GM18951 (cell line): ENCODE measurements at regions not wholly inside any gene's neighbourhood (a gene's known extent, or its start where the extent isn't known, plus 50 kb on each side); places are given as distances from the start of the nearest gene placed in this dataset.

ENCODE experiments used
- POLR2A ChIP-seq: IDR thresholded peaks from 4 replicates; pipeline ENCODE4 v1.6.1; 2011; ENCODE audit warnings: mild to moderate bottlenecking; ENCODE audit not compliant: insufficient read length, insufficient read depth; ENCODE audit errors: extremely low read depth
- in situ Hi-C: fragments of 300-500 bp; cut with MboI; formaldehyde crosslinking; loops from one replicate; pipeline ENCODE4 v1.12.0; 2022; ENCODE audit warnings: low sequenced_read_pairs, mixed read lengths, inconsistent platforms; ENCODE audit not compliant: unreplicated experiment

- in situ Hi-C loops = no loop called here
- TF ChIP-seq POLR2A = no peak
These were observed 921.6 kb upstream of the SEMA6D start for GRCh38 chr15:46795685-46796084.

- no peak for TF ChIP-seq POLR2A
- in situ Hi-C loops = no loop called here
These were observed 908.5 kb upstream of the SEMA6D start for GRCh38 chr15:46808834-46809233.

- in situ Hi-C loops = no loop called here
- no peak for TF ChIP-seq POLR2A
These were observed 902.1 kb upstream of the SEMA6D start for GRCh38 chr15:46815240-46815639.

GRCh38 chr15:46815765-46816164 is 901.5 kb upstream of the SEMA6D start:
- no peak for TF ChIP-seq POLR2A
- in situ Hi-C loops = no loop called here

- no peak for TF ChIP-seq POLR2A
- in situ Hi-C loops = no loop called here
These were observed 868.6 kb upstream of the SEMA6D start for GRCh38 chr15:46848704-46849103.

GRCh38 chr15:46853600-46853999 is 863.7 kb upstream of the SEMA6D start:
- no peak for TF ChIP-seq POLR2A
- in situ Hi-C loops = no loop called here

- in situ Hi-C loops = no loop called here
- no peak for TF ChIP-seq POLR2A
These were observed 862.7 kb upstream of the SEMA6D start for GRCh38 chr15:46854564-46854963.

GRCh38 chr15:46855388-46855787 is 861.9 kb upstream of the SEMA6D start:
- in situ Hi-C loops = no loop called here

GRCh38 chr15:46856839-46857502 is 860.3 kb upstream of the SEMA6D start:
- TF ChIP-seq POLR2A = no peak
- in situ Hi-C loops = no loop called here

More at GRCh38 chr15:46855388-46855787, 861.9 kb upstream of the SEMA6D start:
- no peak for TF ChIP-seq POLR2A

- no peak for TF ChIP-seq POLR2A
- in situ Hi-C loops = no loop called here
These were observed 859.2 kb upstream of the SEMA6D start for GRCh38 chr15:46858150-46858549.

- TF ChIP-seq POLR2A = no peak
- in situ Hi-C loops = no loop called here
These were observed 855.5 kb upstream of the SEMA6D start for GRCh38 chr15:46861796-46862195.

GRCh38 chr15:46865155-46865554 is 852.1 kb upstream of the SEMA6D start:
- no peak for TF ChIP-seq POLR2A
- in situ Hi-C loops = no loop called here

GRCh38 chr15:46872286-46872980 is 844.9 kb upstream of the SEMA6D start:
- in situ Hi-C loops = no loop called here
- TF ChIP-seq POLR2A = no peak

GRCh38 chr15:46872981-46873330 is 844.3 kb upstream of the SEMA6D start:
- TF ChIP-seq POLR2A = no peak
- in situ Hi-C loops = no loop called here
